ENCODE measurements at regions not wholly inside any gene's neighbourhood (a gene's known extent, or its start where the extent isn't known, plus 50 kb on each side); places are given as distances from the start of the nearest gene placed in this dataset.
"Not testable (repeated sequence)": the region's sequence is repeated elsewhere in the genome, so short reads cannot be mapped to it uniquely, and the experiment has no call there.

DNA sequence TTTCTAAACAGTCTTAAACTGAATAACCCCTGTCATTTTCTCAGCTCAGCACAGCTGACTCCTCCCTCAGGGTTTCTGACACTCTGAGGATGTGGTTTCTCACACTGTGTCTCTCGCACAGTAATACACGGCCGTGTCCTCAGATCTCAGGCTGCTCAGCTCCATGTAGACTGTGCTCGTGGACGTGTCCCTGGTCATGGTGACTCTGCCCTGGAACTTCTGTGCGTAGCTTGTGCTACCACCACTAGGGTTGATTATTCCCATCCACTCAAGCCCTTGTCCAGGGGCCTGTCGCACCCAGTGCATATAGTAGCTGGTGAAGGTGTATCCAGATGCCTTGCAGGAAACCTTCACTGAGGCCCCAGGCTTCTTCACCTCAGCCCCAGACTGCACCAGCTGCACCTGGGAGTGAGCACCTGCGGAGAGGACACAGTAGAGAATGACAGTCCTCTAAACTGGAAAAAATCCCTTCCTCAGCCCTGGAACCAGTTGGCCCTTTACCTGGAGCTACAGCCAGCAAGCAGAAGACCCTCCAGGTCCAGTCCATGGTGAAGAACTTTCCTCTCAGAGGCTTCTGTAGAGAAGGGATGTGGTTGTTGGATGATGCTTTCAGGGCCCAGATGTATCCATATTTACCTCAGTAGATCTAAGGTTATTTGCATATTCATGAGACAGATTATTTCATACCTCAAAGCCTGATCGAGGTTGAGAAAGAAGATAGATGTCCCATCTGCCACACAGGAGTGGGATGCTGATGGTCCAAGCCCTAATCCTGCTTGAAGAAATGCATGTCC is 984.8 kb downstream of the TMEM121 start:
- no peak overlapping the region for H3K4me3 ChIP-seq (ENCODE audit: low read depth, low read length)
- no peak for DNase-seq (ENCODE audit: low read depth)
- TF ChIP-seq, protein P1, sequence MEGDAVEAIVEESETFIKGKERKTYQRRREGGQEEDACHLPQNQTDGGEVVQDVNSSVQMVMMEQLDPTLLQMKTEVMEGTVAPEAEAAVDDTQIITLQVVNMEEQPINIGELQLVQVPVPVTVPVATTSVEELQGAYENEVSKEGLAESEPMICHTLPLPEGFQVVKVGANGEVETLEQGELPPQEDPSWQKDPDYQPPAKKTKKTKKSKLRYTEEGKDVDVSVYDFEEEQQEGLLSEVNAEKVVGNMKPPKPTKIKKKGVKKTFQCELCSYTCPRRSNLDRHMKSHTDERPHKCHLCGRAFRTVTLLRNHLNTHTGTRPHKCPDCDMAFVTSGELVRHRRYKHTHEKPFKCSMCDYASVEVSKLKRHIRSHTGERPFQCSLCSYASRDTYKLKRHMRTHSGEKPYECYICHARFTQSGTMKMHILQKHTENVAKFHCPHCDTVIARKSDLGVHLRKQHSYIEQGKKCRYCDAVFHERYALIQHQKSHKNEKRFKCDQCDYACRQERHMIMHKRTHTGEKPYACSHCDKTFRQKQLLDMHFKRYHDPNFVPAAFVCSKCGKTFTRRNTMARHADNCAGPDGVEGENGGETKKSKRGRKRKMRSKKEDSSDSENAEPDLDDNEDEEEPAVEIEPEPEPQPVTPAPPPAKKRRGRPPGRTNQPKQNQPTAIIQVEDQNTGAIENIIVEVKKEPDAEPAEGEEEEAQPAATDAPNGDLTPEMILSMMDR (IDR thresholded peaks at IDR 0.05; ENCODE audit: insufficient read depth, low read depth, low read length) = no peak

DNA sequence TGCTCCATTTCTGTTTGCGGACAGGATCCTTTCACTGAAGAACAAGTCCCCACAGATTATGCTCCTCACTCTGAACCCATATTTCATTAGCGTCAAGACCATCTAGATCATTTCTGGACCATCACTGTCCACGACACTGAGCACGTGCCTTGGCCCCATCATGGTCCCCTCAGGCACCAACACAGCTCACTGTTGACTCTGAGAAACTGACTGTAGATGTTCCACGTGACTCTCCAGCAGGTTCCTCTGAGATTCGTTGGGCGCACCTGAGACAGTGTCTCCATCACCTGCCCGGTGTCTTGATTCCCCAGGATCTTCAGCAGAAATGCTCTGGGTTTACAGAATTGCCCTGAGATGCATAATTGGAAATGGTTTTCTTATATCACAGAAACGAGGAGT is 985.4 kb downstream of the TMEM121 start:
- TF ChIP-seq, protein P1 (IDR thresholded peaks at IDR 0.05; ENCODE audit: insufficient read depth, low read depth, low read length) = no peak
- no peak for DNase-seq (ENCODE audit: low read depth)
- H3K4me3 ChIP-seq (ENCODE audit: low read depth, low read length) = no peak overlapping the region

DNA sequence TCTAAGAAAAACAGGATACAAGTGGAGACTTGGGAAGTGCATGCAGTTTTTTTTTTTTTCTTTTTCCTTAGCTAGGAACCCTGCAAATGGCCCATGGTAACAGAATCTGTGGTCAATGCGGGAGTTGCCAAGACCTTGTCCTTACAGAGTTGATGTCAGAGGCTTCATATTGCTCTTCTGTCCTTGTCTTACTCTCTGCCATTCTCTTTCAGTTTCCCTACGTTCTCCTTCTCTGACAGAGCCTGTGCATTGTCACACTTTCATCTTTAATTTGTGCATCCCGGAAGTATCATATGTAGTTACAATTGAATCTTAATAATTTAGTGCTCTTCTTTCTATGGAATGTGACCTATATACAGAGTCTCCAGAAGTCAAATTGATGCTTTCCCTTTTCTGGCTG is 986.9 kb downstream of the TMEM121 start:
- TF ChIP-seq, protein P1 (IDR thresholded peaks at IDR 0.05; ENCODE audit: insufficient read depth, low read depth, low read length) = no peak
- no peak for DNase-seq (ENCODE audit: low read depth)
- H3K4me3 ChIP-seq (ENCODE audit: low read depth, low read length) = no peak overlapping the region

DNA sequence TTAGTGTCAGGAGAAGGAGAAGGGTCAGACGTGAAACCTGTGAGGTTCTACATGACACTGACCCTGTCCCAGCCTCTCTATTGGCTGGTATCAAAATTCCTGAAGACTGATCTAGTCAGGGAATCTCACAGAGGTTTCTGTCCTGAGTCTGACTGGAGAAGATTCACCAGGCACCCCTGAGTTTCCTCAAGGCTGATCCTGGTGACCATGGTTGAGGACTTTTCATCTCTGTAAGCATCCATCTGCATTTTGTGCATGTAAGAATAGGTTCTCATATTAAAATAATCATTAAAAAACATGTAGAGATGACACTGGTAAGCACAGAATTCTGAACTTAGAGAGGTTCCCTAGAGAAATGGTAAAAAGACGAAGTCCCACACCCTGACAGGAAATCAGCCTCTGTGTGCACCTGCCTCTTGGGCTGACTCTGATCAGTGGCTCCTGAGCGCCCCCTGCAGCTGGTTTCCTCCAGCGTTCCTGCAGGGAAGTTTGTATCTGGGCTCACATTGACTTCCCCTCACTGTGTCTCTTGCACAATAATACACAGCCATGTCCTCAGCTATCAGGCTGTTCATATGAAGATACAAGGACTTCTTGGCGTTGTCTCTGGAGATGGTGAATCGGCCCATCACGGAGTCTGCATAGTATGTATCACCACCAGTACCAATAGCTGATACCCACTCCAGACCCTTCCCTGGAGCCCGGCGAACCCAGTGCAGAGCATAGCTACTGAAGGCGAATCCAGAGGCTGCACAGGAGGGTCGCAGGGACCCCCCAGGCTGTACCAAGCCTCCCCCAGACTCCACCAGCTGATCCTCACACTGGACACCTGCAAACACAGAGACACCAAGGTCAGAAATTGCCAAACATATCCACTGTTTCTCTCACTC is 991.9 kb downstream of the TMEM121 start:
- H3K4me3 ChIP-seq (ENCODE audit: low read depth, low read length) = no peak overlapping the region
- TF ChIP-seq, protein P1 (IDR thresholded peaks at IDR 0.05; ENCODE audit: insufficient read depth, low read depth, low read length) = no peak
- DNase-seq (ENCODE audit: low read depth) = no peak

DNA sequence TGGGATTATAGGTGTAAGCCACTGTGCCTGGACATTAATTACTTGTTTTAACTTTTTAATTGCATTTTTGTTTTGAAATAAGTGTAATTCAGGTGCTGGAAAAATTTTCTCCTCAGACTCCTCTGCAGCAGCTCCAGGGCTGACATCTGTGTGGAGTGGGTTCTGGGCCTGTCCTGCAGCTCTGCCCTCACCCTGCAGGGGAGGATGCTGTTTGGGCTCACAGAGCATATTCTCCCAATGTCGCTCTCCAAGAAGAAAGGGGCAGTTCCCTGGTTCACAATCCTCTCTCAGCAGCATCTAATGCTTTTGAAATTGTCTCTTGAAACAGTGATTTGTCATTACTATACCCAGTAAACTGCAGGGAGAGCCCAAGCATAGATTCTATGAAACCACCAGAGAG is 995.7 kb downstream of the TMEM121 start:
- not testable (repeated sequence) for DNase-seq (ENCODE audit: low read depth); H3K4me3 ChIP-seq (ENCODE audit: low read depth, low read length)

- no peak overlapping the region for H3K4me3 ChIP-seq (ENCODE audit: low read depth, low read length)
- DNase-seq (ENCODE audit: low read depth) = no peak
- TF ChIP-seq, protein P1 (IDR thresholded peaks at IDR 0.05; ENCODE audit: insufficient read depth, low read depth, low read length) = no peak
These were observed 996.6 kb downstream of the TMEM121 start for GRCh38 chr14:106522990-106523389.

DNA sequence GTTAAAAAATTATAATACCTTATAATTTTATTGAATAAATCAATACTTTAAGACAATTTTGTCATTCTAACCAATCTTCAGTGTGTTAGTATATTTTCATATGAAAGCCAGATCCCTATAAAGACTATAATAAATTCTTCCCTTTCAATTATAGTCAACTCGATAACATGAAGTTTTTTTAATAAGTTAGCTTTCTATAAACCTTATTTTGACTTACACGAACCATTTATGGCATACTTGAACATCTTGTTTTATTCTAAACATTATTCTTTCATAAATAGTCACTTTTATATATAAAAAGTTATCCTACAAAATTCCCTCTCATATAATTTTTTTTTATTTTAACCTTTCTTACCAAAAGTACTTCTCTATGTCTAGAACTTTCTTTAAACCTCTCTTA is 1002.3 kb downstream of the TMEM121 start:
- TF ChIP-seq, protein P1 (IDR thresholded peaks at IDR 0.05; ENCODE audit: insufficient read depth, low read depth, low read length) = no peak
- H3K4me3 ChIP-seq (ENCODE audit: low read depth, low read length) = no peak overlapping the region
- no peak for DNase-seq (ENCODE audit: low read depth)

Measured in fibroblast of villous mesenchyme (primary cell).